ENCODE measurements at regions not wholly inside any gene's neighbourhood (a gene's known extent, or its start where the extent isn't known, plus 50 kb on each side); places are given as distances from the start of the nearest gene placed in this dataset.

- Histone ChIP-seq H3K4me1 (ENCODE audit: control insufficient read depth, insufficient read depth, low read length) (peaks cover 7% of the 10 kb centered on the region; the same call in 1 of the 2 replicates), H3K9me3 (ENCODE audit: control insufficient read depth, insufficient read depth, low read depth, low read length) (no peaks in the 10 kb centered on the region), H3K36me3 (ENCODE audit: control insufficient read depth in 2 of 2, insufficient read depth in 1 of 2, low read length in 2 of 2) (no peaks in the 10 kb centered on the region), H3K27ac (ENCODE audit: extremely low read depth, low read depth, low read length) (no peak overlapping the region), H3K4me3 (ENCODE audit: low read depth, low read length) (no peak overlapping the region)
- POLR2A ChIA-PET, result no interaction called here
- CTCF ChIA-PET, result interaction anchor here (0.6 to 1.1 kb wide), 2 partner anchors 10 to 52 kb away, joined by 3 to 6 read pairs; no protein-coding TSS in a partner anchor
- TF ChIP-seq ZNF501 (tag by site-specific recombination; IDR thresholded peaks at IDR 0.05), result no peak
Observed at GRCh38 chr15:88397506-88397905, 69.7 kb downstream of the MRPL46 start.

DNA sequence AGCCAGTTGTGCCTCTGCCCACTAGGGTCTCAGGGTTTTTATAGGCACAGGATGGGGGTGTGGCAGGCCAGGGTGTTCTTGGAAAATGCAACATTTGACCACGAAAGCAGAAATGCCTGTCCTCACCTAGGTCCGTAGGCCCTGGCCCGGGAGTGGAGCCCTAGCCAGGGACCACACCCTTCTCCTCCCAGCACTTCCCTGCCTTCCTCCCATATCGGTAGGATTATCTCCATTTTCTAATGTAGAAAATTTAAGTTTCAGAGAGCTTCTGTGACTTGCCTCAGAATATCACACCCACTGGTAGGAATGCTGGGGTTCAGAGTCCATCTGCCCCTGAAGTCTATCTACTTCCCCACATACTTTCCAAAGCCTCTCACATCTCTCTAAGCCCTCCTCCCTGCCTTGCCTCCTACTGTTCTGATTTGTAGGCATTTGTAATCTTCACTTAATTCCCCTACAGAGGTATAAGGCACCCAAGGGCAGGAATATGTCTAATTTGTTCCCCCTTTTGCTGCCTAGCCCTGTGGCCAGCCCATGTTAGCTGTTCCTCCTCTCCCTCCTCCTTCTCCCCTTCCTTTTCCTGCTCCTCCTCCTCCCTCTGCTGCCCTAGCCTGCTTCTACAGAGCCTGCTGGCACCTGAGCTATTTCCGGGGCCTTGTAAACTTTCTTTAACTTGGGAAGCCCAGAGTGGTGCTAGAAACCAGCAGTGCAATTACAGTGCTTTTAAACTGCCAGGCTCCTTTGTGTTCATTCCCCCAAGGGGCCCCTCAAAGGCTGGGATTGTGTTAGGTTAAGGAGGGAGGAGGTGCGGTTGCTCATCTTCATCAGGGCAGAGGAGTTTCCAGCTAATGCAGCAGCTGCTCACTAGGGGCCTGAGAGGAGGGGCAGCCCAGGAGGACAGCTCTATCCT is 71.1 kb downstream of the MRPL46 start:
- no peak overlapping the region for H3K4me3 ChIP-seq (ENCODE audit: low read depth, low read length)
- H3K36me3 ChIP-seq (ENCODE audit: control insufficient read depth in 2 of 2, insufficient read depth in 1 of 2, low read length in 2 of 2), result no peaks in the 10 kb centered on the region
- ChIA-PET CTCF (interaction anchor here (1.1 kb wide), 2 partner anchors 9 to 59 kb away, joined by 4 to 6 read pairs; no protein-coding TSS in a partner anchor), POLR2A (no interaction called here)
- H3K27ac ChIP-seq (ENCODE audit: extremely low read depth, low read depth, low read length), result no peak overlapping the region
- TF ChIP-seq ZNF133 (tag by site-specific recombination; IDR thresholded peaks at IDR 0.05), result no peak
- no peak for TF ChIP-seq ZNF518A (tag by site-specific recombination; conservative IDR thresholded peaks at IDR 0.05; ENCODE audit: low read depth)
- TF ChIP-seq ZNF169 (tag by site-specific recombination; IDR thresholded peaks at IDR 0.05), result no peak
- TF ChIP-seq ZNF585B (tag by site-specific recombination; IDR thresholded peaks at IDR 0.05), result no peak
- TF ChIP-seq ZNF514 (tag by site-specific recombination; IDR thresholded peaks at IDR 0.05), result no peak
- TF ChIP-seq OVOL3 (tag by site-specific recombination; IDR thresholded peaks at IDR 0.05), result no peak
- TF ChIP-seq ZNF426 (tag by site-specific recombination; IDR thresholded peaks at IDR 0.05), result no peak
- no peak for TF ChIP-seq ZNF488 (tag by site-specific recombination; IDR thresholded peaks at IDR 0.05)
- no peak for TF ChIP-seq ZBTB10 (tag by site-specific recombination; IDR thresholded peaks at IDR 0.05)
- no peak for TF ChIP-seq ZNF654 (tag by site-specific recombination; IDR thresholded peaks at IDR 0.05; ENCODE audit: low read depth)
- no peak for TF ChIP-seq ZNF624 (tag by site-specific recombination; IDR thresholded peaks at IDR 0.05)
- TF ChIP-seq GLIS2 (tag by site-specific recombination; IDR thresholded peaks at IDR 0.05), result no peak
- TF ChIP-seq ZNF707 (tag by site-specific recombination; IDR thresholded peaks at IDR 0.05), result no peak
- H3K4me1 ChIP-seq (ENCODE audit: control insufficient read depth, insufficient read depth, low read length), result peaks cover 7% of the 10 kb centered on the region; the same call in 1 of the 2 replicates
- no peaks in the 10 kb centered on the region for H3K9me3 ChIP-seq (ENCODE audit: control insufficient read depth, insufficient read depth, low read depth, low read length)

Data from HEK293 (cell line).